HL-60 (cell line): ENCODE measurements at regions not wholly inside any gene's neighbourhood (a gene's known extent, or its start where the extent isn't known, plus 50 kb on each side); places are given as distances from the start of the nearest gene placed in this dataset.
"Not testable (repeated sequence)": the region's sequence is repeated elsewhere in the genome, so short reads cannot be mapped to it uniquely, and the experiment has no call there.

Experiments
- CTCF ChIP-seq: IDR thresholded peaks from one replicate; pipeline ENCODE4 v1.5.1; 2011; ENCODE audit warnings: low read length, control low read depth, inconsistent platforms; ENCODE audit not compliant: insufficient read depth
- POLR2AphosphoS5 ChIP-seq: IDR thresholded peaks from 2 replicates; pipeline ENCODE4 v1.6.1; 2012; ENCODE audit warnings: low read depth

GRCh38 chr15:20325751-20326150, 215.8 kb downstream of the GOLGA6L6 start:
- TF ChIP-seq CTCF, POLR2AphosphoS5: not testable (repeated sequence)
